ENCODE measurements at regions not wholly inside any gene's neighbourhood (a gene's known extent, or its start where the extent isn't known, plus 50 kb on each side); places are given as distances from the start of the nearest gene placed in this dataset.

GRCh38 chr3:188006726-188007393 is 147.1 kb upstream of the LPP start:
- H3K4me2 ChIP-seq (ENCODE audit: low read depth, low read length), result no peak overlapping the region
- H3K27ac ChIP-seq (ENCODE audit: insufficient read depth, low read length), result no peak overlapping the region
- DNase-seq (no peak), ATAC-seq (ENCODE audit: low read depth) (no peak)
- POLR2A ChIA-PET (ENCODE audit: unreplicated experiment), result no interaction called here
- WGBS, 2 experiments (ENCODE audit: extremely low coverage in 2 of 2, insufficient read length in 1 of 2), result 86% methylated on average over 4 of the region's 17 CpGs; no CpG with 5 or more reads in 1 of the 2 experiments
- no peak overlapping the region for H2BK20ac ChIP-seq (ENCODE audit: low read depth, low read length)
- H3K27me3 ChIP-seq (ENCODE audit: control insufficient read depth, insufficient read depth, low read length), result no peaks in the 10 kb centered on the region
- H4K20me1 ChIP-seq (ENCODE audit: insufficient read depth, low read length), result no peaks in the 10 kb centered on the region
- no peaks in the 10 kb centered on the region; the same call in 1 of the 2 replicates for H3K9me1 ChIP-seq (ENCODE audit: insufficient read depth, low read length)
- no peak overlapping the region for H2AFZ ChIP-seq (replicated peaks; ENCODE audit: low read length, poor library complexity)
- H2AK9ac ChIP-seq (replicated peaks; ENCODE audit: low read depth, low read length, poor library complexity), result no peak overlapping the region
- H3K36me3 ChIP-seq (ENCODE audit: control insufficient read depth, insufficient read depth, low read length), result no peaks in the 10 kb centered on the region
- H3K4me1 ChIP-seq (ENCODE audit: control insufficient read depth, insufficient read depth, low read length), result no peaks in the 10 kb centered on the region
- TF ChIP-seq POLR2A (IDR thresholded peaks at IDR 0.05; ENCODE audit: low read depth, low read length), result no peak
- TF ChIP-seq CHD1 (IDR thresholded peaks at IDR 0.05; ENCODE audit: low read depth, low read length), result no peak
- no peak for TF ChIP-seq CEBPB (IDR thresholded peaks at IDR 0.05; ENCODE audit: low read depth, low read length)
- no peak for TF ChIP-seq USF2 (IDR thresholded peaks at IDR 0.05; ENCODE audit: low read depth, low read length)
- no peak for TF ChIP-seq RFX5 (IDR thresholded peaks at IDR 0.05; ENCODE audit: low read depth, low read length)
- no peak for TF ChIP-seq BHLHE40 (IDR thresholded peaks at IDR 0.05; ENCODE audit: low read depth, low read length)
- no peak for TF ChIP-seq RCOR1 (IDR thresholded peaks at IDR 0.05; ENCODE audit: insufficient replicate concordance, low read length)
- TF ChIP-seq ELK1 (IDR thresholded peaks at IDR 0.05; ENCODE audit: borderline replicate concordance, low read depth, low read length), result no peak
- no peak for TF ChIP-seq NFE2L2 (IDR thresholded peaks at IDR 0.05; ENCODE audit: low read depth, low read length)
- no peak for TF ChIP-seq MXI1 (IDR thresholded peaks at IDR 0.05; ENCODE audit: borderline replicate concordance, low read depth, low read length)
- TF ChIP-seq RAD21 (IDR thresholded peaks at IDR 0.05; ENCODE audit: low read length), result no peak
- no peak for TF ChIP-seq MAFK (IDR thresholded peaks at IDR 0.05; ENCODE audit: low read depth, low read length)
- TF ChIP-seq CTCF (conservative IDR thresholded peaks at IDR 0.05; ENCODE audit: low read depth, low read length), result no peak
- TF ChIP-seq MAZ (IDR thresholded peaks at IDR 0.05; ENCODE audit: borderline replicate concordance, low read depth, low read length), result no peak
- H4K8ac ChIP-seq (ENCODE audit: low read depth in 2 of 2, low read length in 2 of 2), result no peak overlapping the region
- no peak overlapping the region for H4K91ac ChIP-seq (ENCODE audit: insufficient read depth, low read depth, low read length)
- no peak overlapping the region for H4K5ac ChIP-seq (ENCODE audit: low read depth, low read length)
- no TSS peak for BruUV-seq (replicated peaks)
- H3K18ac ChIP-seq (ENCODE audit: low read depth, low read length), result no peak overlapping the region
- dilution Hi-C loops (cut with HindIII; ENCODE audit: low sequenced_read_pairs, unreplicated experiment) (no loop called here), intact Hi-C loops (cut with micrococcal nuclease) (no loop called here), in situ Hi-C loops (cut with MboI; ENCODE audit: low sequenced_read_pairs) (no loop called here)
- no peak overlapping the region for H2BK15ac ChIP-seq (ENCODE audit: low read depth, low read length)
- H3K9ac ChIP-seq (ENCODE audit: low read depth, low read length), result no peak overlapping the region
- no peak overlapping the region for H2AK5ac ChIP-seq (ENCODE audit: low read depth, low read length)
- H3K14ac ChIP-seq (replicated peaks; ENCODE audit: low read depth, low read length), result no peak overlapping the region
- H3K4me3 ChIP-seq (ENCODE audit: insufficient read depth, low read depth, low read length), result no peak overlapping the region
- CTCF ChIA-PET, result interaction anchor here (0.6 kb wide), 1 partner anchor 409 kb away, joined by 3 read pairs; no protein-coding TSS in a partner anchor
- H3K4ac ChIP-seq (ENCODE audit: low read depth, low read length), result no peak overlapping the region
- no peak overlapping the region for H3K23ac ChIP-seq (ENCODE audit: low read depth, low read length)
- no peaks in the 10 kb centered on the region for H3K9me3 ChIP-seq (ENCODE audit: control insufficient read depth, insufficient read depth, low read length)
- no peaks in the 10 kb centered on the region for H3K79me1 ChIP-seq (ENCODE audit: low read depth in 1 of 2, low read length in 2 of 2)
- H2BK120ac ChIP-seq (ENCODE audit: low read depth, low read length), result no peak overlapping the region
- no peak overlapping the region for H2BK5ac ChIP-seq (ENCODE audit: low read depth, low read length, poor library complexity, severe bottlenecking)
- H3K56ac ChIP-seq (ENCODE audit: extremely low read depth, insufficient read depth, low read length), result no peak overlapping the region

Measured in IMR-90 (cell line).